ENCODE measurements at regions not wholly inside any gene's neighbourhood (a gene's known extent, or its start where the extent isn't known, plus 50 kb on each side); places are given as distances from the start of the nearest gene placed in this dataset.

DNA sequence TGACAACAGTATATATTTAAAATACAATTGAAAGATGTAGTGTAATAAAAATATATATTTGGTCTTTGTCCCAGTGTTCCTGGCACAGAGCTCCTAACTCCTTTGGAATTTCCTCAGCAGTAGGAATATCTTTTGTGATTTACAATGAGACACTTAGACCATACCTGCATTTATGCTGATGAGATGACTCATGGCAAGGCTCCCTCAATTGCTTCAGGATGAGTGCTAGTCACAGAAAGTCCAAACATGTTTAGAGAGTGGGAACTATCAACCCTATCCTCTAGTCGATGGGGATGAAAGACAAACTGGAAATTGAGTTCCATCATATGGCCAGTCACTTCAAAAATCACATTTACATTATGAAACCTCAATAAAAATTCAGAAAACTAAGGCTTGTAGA is 588.3 kb upstream of the LMCD1 start:
- Histone ChIP-seq H3K27ac (no peak overlapping the region), H3K4me3 (no peak overlapping the region), H3K4me1 (no peaks in the 10 kb centered on the region), H3K27me3 (no peaks in the 10 kb centered on the region), H3K36me3 (no peaks in the 10 kb centered on the region), H3K9me3 (peaks cover 0 to 2% (median 0%) of the 10 kb centered on the region in 12 donors)
- ATAC-seq (no peak), DNase-seq (no peak)
- 70 to 95% (median 84%) methylated on average over 1 of the region's 1 CpG for WGBS, 4 donors
- intact Hi-C loops (cut with DNase I): no loop called here
- TF ChIP-seq POLR2A (IDR thresholded peaks at IDR 0.05): no peak
- TF ChIP-seq, protein P1, sequence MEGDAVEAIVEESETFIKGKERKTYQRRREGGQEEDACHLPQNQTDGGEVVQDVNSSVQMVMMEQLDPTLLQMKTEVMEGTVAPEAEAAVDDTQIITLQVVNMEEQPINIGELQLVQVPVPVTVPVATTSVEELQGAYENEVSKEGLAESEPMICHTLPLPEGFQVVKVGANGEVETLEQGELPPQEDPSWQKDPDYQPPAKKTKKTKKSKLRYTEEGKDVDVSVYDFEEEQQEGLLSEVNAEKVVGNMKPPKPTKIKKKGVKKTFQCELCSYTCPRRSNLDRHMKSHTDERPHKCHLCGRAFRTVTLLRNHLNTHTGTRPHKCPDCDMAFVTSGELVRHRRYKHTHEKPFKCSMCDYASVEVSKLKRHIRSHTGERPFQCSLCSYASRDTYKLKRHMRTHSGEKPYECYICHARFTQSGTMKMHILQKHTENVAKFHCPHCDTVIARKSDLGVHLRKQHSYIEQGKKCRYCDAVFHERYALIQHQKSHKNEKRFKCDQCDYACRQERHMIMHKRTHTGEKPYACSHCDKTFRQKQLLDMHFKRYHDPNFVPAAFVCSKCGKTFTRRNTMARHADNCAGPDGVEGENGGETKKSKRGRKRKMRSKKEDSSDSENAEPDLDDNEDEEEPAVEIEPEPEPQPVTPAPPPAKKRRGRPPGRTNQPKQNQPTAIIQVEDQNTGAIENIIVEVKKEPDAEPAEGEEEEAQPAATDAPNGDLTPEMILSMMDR (IDR thresholded peaks at IDR 0.05): no peak

DNA sequence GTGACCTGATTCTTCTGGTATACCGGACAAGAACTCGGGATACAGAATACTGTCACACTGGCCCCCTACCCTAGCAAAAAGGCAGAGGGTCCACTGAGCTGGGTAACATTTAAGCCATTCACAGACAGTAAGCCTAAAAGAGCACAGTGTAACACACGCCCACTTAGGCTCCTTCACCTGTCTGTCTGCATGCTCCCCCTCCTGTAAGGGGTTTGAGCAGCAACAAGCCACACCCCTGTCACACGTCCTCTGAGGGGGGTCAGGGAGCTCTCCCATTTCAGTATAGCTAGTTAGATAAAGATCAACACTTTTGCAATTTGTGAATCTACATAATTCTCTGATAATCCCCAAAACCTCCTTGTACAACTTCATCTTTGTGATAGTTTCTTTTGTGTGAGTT is 586.3 kb upstream of the LMCD1 start:
- H3K27me3 ChIP-seq: no peaks in the 10 kb centered on the region
- no peaks in the 10 kb centered on the region for H3K4me1 ChIP-seq
- no peak for ATAC-seq
- H3K36me3 ChIP-seq: no peaks in the 10 kb centered on the region
- no peak overlapping the region for H3K4me3 ChIP-seq
- H3K27ac ChIP-seq: no peak overlapping the region
- no peak for DNase-seq
- no peak for TF ChIP-seq POLR2A (IDR thresholded peaks at IDR 0.05)
- TF ChIP-seq, protein P1 (IDR thresholded peaks at IDR 0.05): no peak
- WGBS, 4 donors: 65 to 82% (median 74%) methylated on average over 4 of the region's 4 CpGs
- intact Hi-C loops (cut with DNase I): no loop called here
- peaks cover 0 to 2% (median 0%) of the 10 kb centered on the region in 12 donors for H3K9me3 ChIP-seq

DNA sequence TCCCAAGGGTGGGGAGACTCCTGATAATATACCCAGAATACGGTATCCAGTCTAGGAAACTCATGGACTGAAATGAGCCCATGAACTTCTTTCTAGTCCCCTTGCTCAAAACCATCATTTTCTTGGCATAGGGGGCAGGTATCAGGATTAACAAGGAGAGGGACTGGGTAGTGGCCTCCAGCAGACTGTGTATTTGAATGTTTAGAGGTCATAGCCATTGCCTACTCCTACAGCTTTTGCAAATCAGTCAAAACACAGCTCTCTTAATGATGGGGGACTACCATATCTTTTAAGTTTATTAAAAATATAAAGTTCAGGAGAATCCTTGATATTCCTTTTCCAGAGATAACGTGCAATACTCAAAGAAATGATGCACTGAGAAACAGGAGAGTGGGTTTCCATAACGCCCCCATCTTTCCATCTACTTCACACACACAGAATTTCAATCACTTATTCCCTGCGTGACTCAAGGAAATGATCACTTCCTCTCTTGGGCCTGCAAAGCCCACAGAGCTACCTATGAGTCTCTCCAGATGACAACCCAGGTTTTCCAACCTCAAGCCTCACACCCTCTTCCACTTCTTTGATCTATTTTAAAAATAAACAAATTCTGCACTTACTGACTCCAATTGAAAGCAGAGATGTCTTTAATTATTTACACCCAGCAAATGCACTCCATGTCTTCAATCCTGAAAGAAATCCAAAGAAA is 584.0 kb upstream of the LMCD1 start:
- ATAC-seq: no peak

DNA sequence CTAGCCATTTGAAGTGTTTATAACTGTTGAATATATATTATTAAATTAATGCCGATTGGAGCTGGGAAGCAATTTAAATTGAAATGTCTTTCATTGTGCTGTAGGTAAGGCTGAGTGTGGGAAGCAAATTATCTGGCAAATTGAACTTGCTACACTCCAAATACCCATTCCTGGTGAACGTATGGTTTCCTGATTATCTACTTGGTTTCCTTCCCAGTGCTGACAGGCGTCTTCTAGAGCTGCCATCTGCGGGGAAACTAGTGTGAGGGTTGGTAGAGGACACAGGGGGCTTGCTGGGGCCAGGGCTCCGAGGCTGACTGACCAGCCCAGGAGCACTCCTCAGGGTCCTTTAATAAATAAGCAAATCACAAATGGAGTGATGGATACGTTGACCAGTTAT is 581.4 kb upstream of the LMCD1 start:
- H3K4me3 ChIP-seq: no peak overlapping the region
- no peak overlapping the region for H3K27ac ChIP-seq
- ATAC-seq: no peak
- H3K4me1 ChIP-seq: no peaks in the 10 kb centered on the region
- intact Hi-C loops (cut with DNase I): no loop called here
- H3K36me3 ChIP-seq: no peaks in the 10 kb centered on the region
- WGBS, 4 donors: 47 to 58% (median 54%) methylated on average over 6 of the region's 6 CpGs
- H3K27me3 ChIP-seq: no peaks in the 10 kb centered on the region
- no peak for DNase-seq
- peaks cover 0 to 2% (median 0%) of the 10 kb centered on the region in 12 donors for H3K9me3 ChIP-seq
- TF ChIP-seq POLR2A (IDR thresholded peaks at IDR 0.05): no peak
- TF ChIP-seq, protein P1 (IDR thresholded peaks at IDR 0.05): no peak

More for the DNA sequence above, 584.0 kb upstream of the LMCD1 start:
- H3K27ac ChIP-seq: no peak overlapping the region
- no peak for DNase-seq
- no peaks in the 10 kb centered on the region for H3K36me3 ChIP-seq
- H3K27me3 ChIP-seq: no peaks in the 10 kb centered on the region
- no peak for TF ChIP-seq POLR2A (IDR thresholded peaks at IDR 0.05)
- TF ChIP-seq, protein P1 (IDR thresholded peaks at IDR 0.05): no peak
- peaks cover 0 to 2% (median 0%) of the 10 kb centered on the region in 12 donors for H3K9me3 ChIP-seq
- H3K4me1 ChIP-seq: no peaks in the 10 kb centered on the region
- intact Hi-C loops (cut with DNase I): no loop called here
- 71 to 76% (median 73%) methylated on average over 4 of the region's 4 CpGs for WGBS, 4 donors
- no peak overlapping the region for H3K4me3 ChIP-seq

Measured in heart left ventricle (tissue), 16 donors.